Left lung (tissue), 4 donors: ENCODE measurements at regions not wholly inside any gene's neighbourhood (a gene's known extent, or its start where the extent isn't known, plus 50 kb on each side); places are given as distances from the start of the nearest gene placed in this dataset.

Experiments used
- ATAC-seq: fragments of 200-7000 bp; cut with Tn5 transposase; one replicate; pipeline ENCODE4 v1.9.1; 2020; ENCODE audit warnings: moderate library complexity
- DNase-seq, 4 donors: peaks; one replicate each; pipeline ENCODE4 v3.0.0-alpha.2; 2013 to 2020
- H3K27ac ChIP-seq, 2 donors: fragments of 200-600 bp; sonication (generic) in 1 of 2; one replicate each; pipeline versions ENCODE4 v1.5.0 to v1.8.0; 2020 to 2021
- H3K27me3 ChIP-seq, 2 donors: fragments of 200-600 bp; sonication (generic) in 1 of 2; one replicate each; pipeline versions ENCODE4 v1.5.0 to v1.8.0; 2020 to 2021
- H3K36me3 ChIP-seq, 2 donors: fragments of 200-600 bp; sonication (generic) in 1 of 2; one replicate each; pipeline versions ENCODE4 v1.5.0 to v1.8.0; 2020 to 2021
- H3K4me1 ChIP-seq, 2 donors: fragments of 200-600 bp; one replicate each; pipeline ENCODE4 v1.8.0; 2021
- H3K4me3 ChIP-seq, 2 donors: fragments of 200-600 bp; sonication (generic) in 1 of 2; one replicate each; pipeline versions ENCODE4 v1.5.0 to v1.8.0; 2020 to 2021; ENCODE audit warnings: mild to moderate bottlenecking in 1 of 2
- H3K9me3 ChIP-seq, 2 donors: fragments of 200-600 bp; sonication (generic) in 1 of 2; one replicate each; pipeline versions ENCODE4 v1.5.0 to v1.8.0; 2020 to 2021
- intact Hi-C, 2 donors: fragments of 100-400 bp; cut with DNase I; formaldehyde crosslinking; loops; one replicate each; pipeline versions ENCODE4 v1.11.2 to v1.14.2; 2022
- TF ChIP-seq, protein P1 (sequence below), 2 donors: fragments of 200-600 bp; sonication (generic) in 1 of 2; IDR thresholded peaks; one replicate each; pipeline versions ENCODE4 v1.5.0 to v1.8.0; 2021; ENCODE audit warnings: antibody characterized with exemption in 2 of 2
- donor health status: DM: no; HTN: yes; CAD: no.
- donor health status: DM: no; HTN: no; CAD: no.

DNA sequence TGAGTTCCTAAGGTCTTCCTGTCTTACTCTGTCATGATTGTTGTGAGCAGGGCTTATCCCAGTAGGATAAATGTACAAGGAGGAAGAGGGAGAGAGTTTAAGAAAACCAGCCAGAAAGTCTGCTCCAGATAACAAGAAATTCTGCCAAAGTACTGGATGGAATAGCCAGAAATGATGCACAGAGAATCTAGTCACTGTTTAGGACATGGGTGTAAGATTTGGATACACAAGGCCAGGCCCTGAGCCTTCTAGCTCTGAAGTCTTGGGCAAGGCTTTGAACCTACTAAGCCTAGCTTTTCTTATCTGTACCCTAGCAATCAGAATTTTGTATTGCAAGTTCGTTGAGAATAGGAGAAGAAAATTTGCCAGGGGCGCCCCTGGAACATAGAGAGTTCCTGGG, 180.4 kb upstream of the ROPN1 start:
- ATAC-seq (no peak), DNase-seq (no peak)
- H3K4me1 ChIP-seq = no peaks in the 10 kb centered on the region
- TF ChIP-seq, protein P1, sequence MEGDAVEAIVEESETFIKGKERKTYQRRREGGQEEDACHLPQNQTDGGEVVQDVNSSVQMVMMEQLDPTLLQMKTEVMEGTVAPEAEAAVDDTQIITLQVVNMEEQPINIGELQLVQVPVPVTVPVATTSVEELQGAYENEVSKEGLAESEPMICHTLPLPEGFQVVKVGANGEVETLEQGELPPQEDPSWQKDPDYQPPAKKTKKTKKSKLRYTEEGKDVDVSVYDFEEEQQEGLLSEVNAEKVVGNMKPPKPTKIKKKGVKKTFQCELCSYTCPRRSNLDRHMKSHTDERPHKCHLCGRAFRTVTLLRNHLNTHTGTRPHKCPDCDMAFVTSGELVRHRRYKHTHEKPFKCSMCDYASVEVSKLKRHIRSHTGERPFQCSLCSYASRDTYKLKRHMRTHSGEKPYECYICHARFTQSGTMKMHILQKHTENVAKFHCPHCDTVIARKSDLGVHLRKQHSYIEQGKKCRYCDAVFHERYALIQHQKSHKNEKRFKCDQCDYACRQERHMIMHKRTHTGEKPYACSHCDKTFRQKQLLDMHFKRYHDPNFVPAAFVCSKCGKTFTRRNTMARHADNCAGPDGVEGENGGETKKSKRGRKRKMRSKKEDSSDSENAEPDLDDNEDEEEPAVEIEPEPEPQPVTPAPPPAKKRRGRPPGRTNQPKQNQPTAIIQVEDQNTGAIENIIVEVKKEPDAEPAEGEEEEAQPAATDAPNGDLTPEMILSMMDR (IDR thresholded peaks at IDR 0.05) = no peak
- no peaks in the 10 kb centered on the region for H3K27me3 ChIP-seq
- H3K27ac ChIP-seq = no peak overlapping the region
- intact Hi-C loops = no loop called here
- no peak overlapping the region for H3K4me3 ChIP-seq
- no peaks in the 10 kb centered on the region for H3K9me3 ChIP-seq
- H3K36me3 ChIP-seq = no peaks in the 10 kb centered on the region

GRCh38 chr3:124172816-124173215, 180.9 kb upstream of the ROPN1 start:
- no peaks in the 10 kb centered on the region for H3K27me3 ChIP-seq
- no peaks in the 10 kb centered on the region for H3K9me3 ChIP-seq
- DNase-seq (no peak), ATAC-seq (no peak)
- TF ChIP-seq, protein P1 (IDR thresholded peaks at IDR 0.05) = no peak
- no peak overlapping the region for H3K4me3 ChIP-seq
- H3K27ac ChIP-seq = no peak overlapping the region
- intact Hi-C loops = no loop called here
- no peaks in the 10 kb centered on the region for H3K36me3 ChIP-seq
- H3K4me1 ChIP-seq = no peaks in the 10 kb centered on the region

GRCh38 chr3:124174476-124174875, 182.6 kb upstream of the ROPN1 start:
- H3K27me3 ChIP-seq = no peaks in the 10 kb centered on the region
- H3K4me1 ChIP-seq = no peaks in the 10 kb centered on the region
- TF ChIP-seq, protein P1 (IDR thresholded peaks at IDR 0.05) = no peak
- DNase-seq (no peak), ATAC-seq (no peak)
- no peaks in the 10 kb centered on the region for H3K36me3 ChIP-seq
- H3K9me3 ChIP-seq = no peaks in the 10 kb centered on the region
- intact Hi-C loops = no loop called here
- no peak overlapping the region for H3K27ac ChIP-seq
- H3K4me3 ChIP-seq = no peak overlapping the region

DNA sequence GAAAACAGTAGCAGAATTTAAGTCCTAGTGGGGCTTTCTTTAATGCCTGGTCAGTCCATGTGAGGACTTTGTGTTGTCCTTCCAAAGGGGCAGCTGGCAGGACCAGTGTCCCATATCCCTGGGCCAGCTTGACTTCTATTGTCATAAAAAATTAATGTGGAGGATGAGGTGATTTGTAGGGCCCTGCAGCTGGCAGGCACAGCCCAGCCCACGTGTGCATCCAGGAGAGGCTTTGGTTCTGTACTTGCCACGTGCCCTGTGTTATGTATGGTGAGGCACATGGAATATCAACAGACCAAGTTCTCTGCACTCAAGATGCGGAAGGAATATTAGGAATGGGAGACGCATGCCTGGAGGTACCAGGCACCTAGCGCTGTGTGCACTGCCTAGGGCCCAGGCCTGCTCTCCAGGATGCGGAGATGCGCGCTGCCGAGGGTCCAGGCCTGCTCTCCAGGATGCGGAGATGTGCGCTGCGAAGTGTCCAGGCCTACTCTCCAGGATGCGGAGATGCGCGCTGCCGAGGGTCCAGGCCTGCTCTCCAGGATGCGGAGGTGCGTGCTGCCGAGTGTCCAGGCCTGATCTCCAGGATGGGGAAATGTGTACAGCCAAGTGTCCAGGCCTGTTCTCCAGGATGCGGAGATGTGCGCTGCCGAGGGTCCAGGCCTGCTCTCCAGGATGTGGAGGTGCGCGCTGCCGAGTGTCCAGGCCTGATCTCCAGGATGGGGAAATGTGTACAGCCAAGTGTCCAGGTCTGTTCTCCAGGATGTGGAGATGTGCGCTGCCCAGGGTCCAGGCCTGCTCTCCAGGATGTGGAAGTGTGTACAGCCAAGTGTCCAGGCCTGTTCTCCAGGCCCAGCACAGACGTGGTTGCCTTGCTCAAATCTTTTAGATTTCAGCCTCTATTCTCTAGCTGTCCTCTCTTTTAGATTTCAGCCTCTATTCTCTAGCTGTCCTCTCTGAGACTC, 183.3 kb upstream of the ROPN1 start:
- H3K27ac ChIP-seq = no peak overlapping the region
- no peaks in the 10 kb centered on the region for H3K27me3 ChIP-seq
- H3K4me3 ChIP-seq = no peak overlapping the region
- TF ChIP-seq, protein P1 (IDR thresholded peaks at IDR 0.05) = no peak
- intact Hi-C loops = no loop called here
- DNase-seq = no peak
- no peak for ATAC-seq
- H3K9me3 ChIP-seq = no peaks in the 10 kb centered on the region
- H3K36me3 ChIP-seq = no peaks in the 10 kb centered on the region
- no peaks in the 10 kb centered on the region for H3K4me1 ChIP-seq

DNA sequence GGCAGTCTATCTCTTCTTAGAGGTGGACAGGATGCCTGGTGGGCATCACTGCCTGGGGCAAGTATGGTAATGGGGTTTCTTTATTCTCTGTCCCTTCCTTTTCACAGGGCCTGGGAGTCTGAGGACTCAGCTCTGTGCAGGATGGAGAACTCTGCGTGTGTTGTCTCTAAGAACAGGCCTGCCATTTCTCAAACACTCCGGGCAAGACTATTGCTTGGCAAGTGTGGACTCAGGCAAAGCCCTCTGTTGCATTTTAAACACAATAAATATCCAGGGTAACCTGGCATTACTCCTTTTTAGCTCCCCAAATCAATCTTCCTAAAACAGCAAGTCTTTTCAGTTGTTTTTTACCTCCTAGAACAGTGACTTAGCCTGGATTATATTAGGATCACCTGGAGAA, 185.1 kb upstream of the ROPN1 start:
- DNase-seq = no peak
- Histone ChIP-seq H3K27me3 (no peaks in the 10 kb centered on the region), H3K27ac (no peak overlapping the region), H3K36me3 (no peaks in the 10 kb centered on the region), H3K4me1 (no peaks in the 10 kb centered on the region), H3K4me3 (no peak overlapping the region), H3K9me3 (no peaks in the 10 kb centered on the region)
- no peak for ATAC-seq
- TF ChIP-seq, protein P1 (IDR thresholded peaks at IDR 0.05) = no peak
- intact Hi-C loops = no loop called here
